GM12872 (cell line): ENCODE measurements at regions not wholly inside any gene's neighbourhood (a gene's known extent, or its start where the extent isn't known, plus 50 kb on each side); places are given as distances from the start of the nearest gene placed in this dataset.

ENCODE experiments used
- TF ChIP-seq, protein P1 (sequence below): IDR thresholded peaks from 3 replicates; pipeline ENCODE4 v1.5.1; 2011; ENCODE audit warnings: low read depth, mild to moderate bottlenecking, low read length, moderate library complexity; ENCODE audit not compliant: insufficient read depth

DNA sequence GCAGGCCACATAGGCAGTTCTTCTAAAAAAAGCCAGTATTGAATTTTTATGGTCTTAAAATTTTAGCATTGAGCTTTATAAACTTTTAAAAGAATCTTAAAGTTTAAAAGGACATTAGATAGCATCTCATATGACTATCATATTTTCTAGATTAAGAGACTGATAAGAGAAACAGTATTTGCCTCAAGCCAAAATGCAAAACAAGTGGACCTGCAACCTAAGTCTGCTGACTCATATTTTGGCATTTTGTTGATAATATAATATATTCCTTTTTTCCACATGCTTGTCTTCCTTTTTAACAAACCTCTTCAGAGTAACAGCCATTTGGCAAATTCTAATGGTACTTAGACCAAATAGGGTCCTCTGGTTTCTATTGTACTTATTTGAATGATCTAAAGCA lies 328.5 kb upstream of the GALNTL6 start:
- TF ChIP-seq, protein P1, sequence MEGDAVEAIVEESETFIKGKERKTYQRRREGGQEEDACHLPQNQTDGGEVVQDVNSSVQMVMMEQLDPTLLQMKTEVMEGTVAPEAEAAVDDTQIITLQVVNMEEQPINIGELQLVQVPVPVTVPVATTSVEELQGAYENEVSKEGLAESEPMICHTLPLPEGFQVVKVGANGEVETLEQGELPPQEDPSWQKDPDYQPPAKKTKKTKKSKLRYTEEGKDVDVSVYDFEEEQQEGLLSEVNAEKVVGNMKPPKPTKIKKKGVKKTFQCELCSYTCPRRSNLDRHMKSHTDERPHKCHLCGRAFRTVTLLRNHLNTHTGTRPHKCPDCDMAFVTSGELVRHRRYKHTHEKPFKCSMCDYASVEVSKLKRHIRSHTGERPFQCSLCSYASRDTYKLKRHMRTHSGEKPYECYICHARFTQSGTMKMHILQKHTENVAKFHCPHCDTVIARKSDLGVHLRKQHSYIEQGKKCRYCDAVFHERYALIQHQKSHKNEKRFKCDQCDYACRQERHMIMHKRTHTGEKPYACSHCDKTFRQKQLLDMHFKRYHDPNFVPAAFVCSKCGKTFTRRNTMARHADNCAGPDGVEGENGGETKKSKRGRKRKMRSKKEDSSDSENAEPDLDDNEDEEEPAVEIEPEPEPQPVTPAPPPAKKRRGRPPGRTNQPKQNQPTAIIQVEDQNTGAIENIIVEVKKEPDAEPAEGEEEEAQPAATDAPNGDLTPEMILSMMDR, result no peak

DNA sequence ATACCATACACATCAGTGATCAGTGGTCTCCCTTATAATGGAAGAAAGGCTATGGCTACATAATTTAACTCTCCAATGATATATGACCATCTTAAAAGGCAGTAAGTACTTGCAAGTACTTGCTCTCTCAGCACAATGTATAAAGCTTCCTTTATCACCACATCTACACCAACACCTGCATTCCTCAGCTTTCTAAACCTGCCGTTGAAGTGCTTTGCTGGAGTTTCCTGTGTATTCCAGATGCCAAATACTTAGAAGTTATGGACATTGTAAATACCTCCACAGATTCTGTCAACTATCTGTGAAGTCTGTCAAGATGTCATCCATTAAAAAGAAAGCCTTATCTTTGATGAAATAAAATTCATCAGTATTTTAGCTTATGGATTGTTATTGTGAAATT lies 335.0 kb upstream of the GALNTL6 start:
- TF ChIP-seq, protein P1, result no peak

DNA sequence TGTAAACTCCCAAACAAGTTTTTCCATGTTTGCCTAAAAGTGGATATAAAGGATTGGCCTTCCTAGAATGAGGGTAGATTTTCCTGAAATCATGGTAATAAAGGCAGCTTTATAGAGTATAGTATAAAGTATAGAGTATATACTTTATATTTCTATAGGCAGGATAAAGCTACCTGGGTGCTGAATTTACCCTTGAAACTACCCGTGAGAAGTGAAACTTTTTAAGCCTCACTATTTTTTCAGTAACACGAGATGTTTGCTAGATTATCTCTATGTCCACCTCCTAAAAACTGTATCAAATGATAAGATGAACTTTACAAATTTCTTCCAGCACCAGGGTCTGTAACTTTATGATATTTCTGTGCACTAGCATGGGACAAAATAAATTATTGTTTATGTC lies 340.0 kb upstream of the GALNTL6 start:
- TF ChIP-seq, protein P1, result no peak

DNA sequence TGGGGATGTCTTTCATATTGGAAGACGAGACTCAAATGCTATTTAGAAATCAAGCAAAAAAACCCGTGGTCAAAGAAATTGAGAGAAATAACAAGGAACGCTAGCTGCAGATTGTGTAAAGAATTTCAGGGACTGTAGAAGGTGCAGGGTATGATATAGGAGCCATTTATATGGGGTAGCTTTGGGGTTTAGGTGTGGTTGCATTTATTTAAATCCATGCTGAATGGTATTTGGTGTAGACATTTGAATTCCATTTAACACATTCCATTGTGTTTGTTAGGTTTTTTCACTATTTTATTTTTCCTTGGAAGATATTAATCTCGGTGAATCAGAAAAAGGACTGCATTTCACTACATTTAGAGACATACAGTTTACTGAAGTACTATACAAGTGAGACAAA lies 341.0 kb upstream of the GALNTL6 start:
- TF ChIP-seq, protein P1, result no peak

DNA sequence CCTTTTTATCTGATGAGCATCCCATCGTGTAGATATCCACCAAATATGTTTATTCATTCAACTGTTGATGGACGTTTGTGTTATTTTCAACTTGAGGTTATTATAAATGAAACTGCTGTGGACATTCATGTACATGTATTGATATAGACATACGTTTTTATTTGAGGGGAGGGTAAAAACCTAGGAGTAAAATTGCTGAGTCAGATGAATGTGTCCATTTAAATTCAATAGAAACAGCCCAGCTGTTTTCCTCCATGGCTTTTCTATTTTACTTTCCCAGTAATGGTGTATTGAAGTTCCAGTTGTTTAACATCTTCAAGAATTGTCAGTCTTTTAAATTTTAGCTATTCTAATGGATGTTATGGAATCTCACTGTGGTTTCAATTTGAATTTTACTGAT lies 348.7 kb upstream of the GALNTL6 start:
- TF ChIP-seq, protein P1, result no peak

DNA sequence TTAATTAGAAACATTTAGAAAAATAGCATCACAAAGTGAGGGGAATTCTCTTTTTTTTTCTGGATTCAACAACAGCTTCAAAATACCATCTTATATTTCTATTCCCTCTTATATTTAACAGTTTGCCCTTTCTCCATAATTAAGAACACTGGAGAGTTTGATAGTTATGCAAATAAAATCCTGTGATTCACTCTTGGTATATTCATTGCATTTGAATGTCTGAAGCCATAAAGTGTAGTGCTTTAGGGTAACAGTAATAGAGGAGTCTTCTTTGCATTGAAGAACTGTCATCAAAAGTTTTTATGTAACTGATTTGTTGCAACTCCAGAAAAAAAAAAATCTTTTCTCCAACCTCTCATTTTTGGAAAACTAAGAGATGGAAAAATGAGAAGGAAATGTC lies 352.0 kb upstream of the GALNTL6 start:
- TF ChIP-seq, protein P1, result no peak

DNA sequence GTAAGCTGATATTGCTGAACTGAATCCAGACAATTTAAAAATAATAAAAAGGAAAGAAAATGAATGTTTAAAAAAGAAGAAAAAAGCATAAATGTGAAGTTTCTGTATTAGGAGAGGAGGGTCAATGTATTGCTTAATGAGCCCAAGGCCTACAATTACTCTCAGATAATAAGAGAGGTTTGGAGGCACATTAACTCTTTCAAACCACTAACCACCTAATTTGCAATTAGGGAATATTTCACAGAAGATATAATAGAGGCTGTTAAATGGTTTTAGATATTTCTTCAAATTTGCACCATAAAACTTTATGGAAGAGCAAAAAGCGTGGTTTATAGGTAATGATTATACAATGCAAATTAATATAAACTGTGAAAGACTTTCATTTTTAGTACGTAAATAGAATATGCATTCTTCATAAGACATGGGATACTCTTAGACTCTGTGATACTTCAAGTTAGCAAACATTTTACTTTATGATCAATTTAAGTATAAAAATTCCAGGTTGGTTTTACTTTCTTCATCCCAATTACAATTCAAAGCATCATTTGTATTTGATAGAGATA lies 364.2 kb upstream of the GALNTL6 start:
- TF ChIP-seq, protein P1, result no peak
